ENCODE measurements at regions not wholly inside any gene's neighbourhood (a gene's known extent, or its start where the extent isn't known, plus 50 kb on each side); places are given as distances from the start of the nearest gene placed in this dataset.

DNA sequence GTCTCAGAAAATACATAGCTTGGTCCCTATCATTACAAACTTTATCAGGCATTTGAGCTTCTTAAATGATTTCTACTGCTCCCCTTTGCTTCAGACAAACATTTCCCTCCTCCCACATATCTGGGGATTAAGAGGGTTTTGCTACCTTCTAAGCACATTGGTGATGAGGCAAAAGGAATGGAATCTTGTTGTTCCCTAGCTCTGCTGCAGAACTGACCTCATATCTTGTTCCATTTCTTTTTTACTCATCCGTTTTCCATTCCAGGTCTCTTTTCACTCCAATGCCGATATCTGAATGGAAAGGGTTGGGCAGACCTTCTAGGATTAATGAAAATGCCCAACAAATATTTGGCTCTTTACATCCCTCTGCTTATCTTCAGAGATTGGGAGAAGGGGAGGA lies 444.6 kb downstream of the ZNF608 start:
- Histone ChIP-seq H3K9me3 (replicated peaks; ENCODE audit: control insufficient read depth, insufficient read depth, low read length) (no peaks in the 10 kb centered on the region), H2AFZ (ENCODE audit: low read depth, low read length) (no peak overlapping the region), H3K79me2 (ENCODE audit: control insufficient read depth, insufficient read depth, low read length) (no peaks in the 10 kb centered on the region), H3K9me1 (replicated peaks; ENCODE audit: control insufficient read depth, extremely low read depth, insufficient read depth, low read length) (no peaks in the 10 kb centered on the region), H3K27ac (ENCODE audit: insufficient read depth, low read depth, low read length) (no peak overlapping the region), H3K4me3 (replicated peaks in 1 of 3; ENCODE audit: insufficient read depth in 1 of 3, low read depth in 1 of 3, low read length in 3 of 3) (no peak overlapping the region), H3K9ac (replicated peaks; ENCODE audit: extremely low read depth, insufficient read depth, low read length) (no peak overlapping the region), H3K36me3 (ENCODE audit: control insufficient read depth in 2 of 2, extremely low read depth in 1 of 2, insufficient read depth in 2 of 2, low read length in 2 of 2) (no peaks in the 10 kb centered on the region), H3K27me3 (ENCODE audit: control insufficient read depth in 2 of 2, insufficient read depth in 2 of 2, low read length in 2 of 2) (no peaks in the 10 kb centered on the region), H4K20me1 (replicated peaks; ENCODE audit: control insufficient read depth, extremely low read depth, insufficient read depth, low read length) (no peaks in the 10 kb centered on the region), H3K4me1 (ENCODE audit: control insufficient read depth, extremely low read depth, insufficient read depth, low read length) (no peaks in the 10 kb centered on the region), H3K4me2 (ENCODE audit: insufficient read depth, low read length) (no peak overlapping the region)
- POLR2A ChIA-PET = no interaction called here
- DNase-seq (ENCODE audit: low read depth, low spot score) (no peak), FAIRE-seq (no peak)
- CTCF ChIA-PET = interaction anchor here (0.8 kb wide), 1 partner anchor 8 kb away, joined by 3 read pairs; no protein-coding TSS in a partner anchor
- no TSS peak for BruUV-seq (replicated peaks)
- TF ChIP-seq GATA2 (IDR thresholded peaks at IDR 0.05; ENCODE audit: insufficient read depth, insufficient read length, low read depth, low read length) = no peak
- no peak for TF ChIP-seq POLR2A (IDR thresholded peaks at IDR 0.05; ENCODE audit: low read depth, low read length)
- no peak for TF ChIP-seq JUN (IDR thresholded peaks at IDR 0.05; ENCODE audit: borderline replicate concordance, insufficient read depth, insufficient read length, low read depth)
- no peak for TF ChIP-seq CTCF (IDR thresholded peaks at IDR 0.05; ENCODE audit: extremely low read depth in 1 of 2, insufficient read depth in 1 of 2, low read depth in 1 of 2, low read length in 2 of 2)
- TF ChIP-seq MYC (IDR thresholded peaks at IDR 0.05; ENCODE audit: low read depth, low read length) = no peak
- no peak for TF ChIP-seq FOS (IDR thresholded peaks at IDR 0.05; ENCODE audit: borderline replicate concordance, insufficient read depth, low read length)
- TF ChIP-seq MAX (IDR thresholded peaks at IDR 0.05; ENCODE audit: insufficient read depth, insufficient read length) = no peak
- TF ChIP-seq EZH2 (IDR thresholded peaks at IDR 0.05; ENCODE audit: borderline replicate concordance, low read depth, low read length, severe bottlenecking) = no peak
- TF ChIP-seq POLR2AphosphoS5 (IDR thresholded peaks at IDR 0.05; ENCODE audit: insufficient read depth, low read depth, low read length) = no peak
- dilution Hi-C loops (cut with MboI; ENCODE audit: extremely low pct_ligation_motif_present, low sequenced_read_pairs) (no loop called here), intact Hi-C loops (cut with micrococcal nuclease) (no loop called here)

Data from endothelial cell of umbilical vein (primary cell).